IMR-90 (cell line): ENCODE measurements at regions not wholly inside any gene's neighbourhood (a gene's known extent, or its start where the extent isn't known, plus 50 kb on each side); places are given as distances from the start of the nearest gene placed in this dataset.

ENCODE experiments used
- ATAC-seq: fragments of 200-7000 bp; cut with Tn5 transposase; 2 replicates; pipeline ENCODE4 v1.9.1; 2020; ENCODE audit warnings: low read depth, mild to moderate bottlenecking, moderate library complexity
- BruUV-seq: library from RNA; stranded (reverse); fragments of 400-500 nt; replicated peaks from 2 replicates; lab custom pipeline; 2021; lab: Mats Ljungman, UMichigan
- CTCF ChIA-PET: fragments of 300-600 bp; formaldehyde crosslinking; extraction: SDS; loops from one replicate; lab custom pipeline; 2021; ENCODE audit warnings: antibody characterized with exemption; lab: Yijun Ruan, JAX
- POLR2A ChIA-PET: fragments of 300-600 bp; sonication (Branson Sonifier 250); formaldehyde crosslinking; loops from one replicate; lab custom pipeline; 2022; ENCODE audit warnings: antibody characterized with exemption; ENCODE audit not compliant: unreplicated experiment; lab: Charles Lee
- DNase-seq: peaks from one replicate; pipeline ENCODE4 v3.0.0; 2013
- H2AFZ ChIP-seq: replicated peaks from 2 replicates; pipeline ENCODE3; 2013; ENCODE audit warnings: low read length, mild to moderate bottlenecking; ENCODE audit not compliant: poor library complexity
- H2AK5ac ChIP-seq: 2 replicates; pipeline ENCODE4 v1.6.1; 2013; ENCODE audit warnings: low read depth, low read length, inconsistent platforms
- H2AK9ac ChIP-seq: replicated peaks from 2 replicates; pipeline ENCODE3; 2013; ENCODE audit warnings: mild to moderate bottlenecking, low read depth, low read length, moderate library complexity; ENCODE audit not compliant: poor library complexity
- H2BK120ac ChIP-seq: 2 replicates; pipeline ENCODE4 v1.6.1; 2013; ENCODE audit warnings: low read depth, low read length, inconsistent platforms
- H2BK15ac ChIP-seq: 3 replicates; pipeline ENCODE4 v1.6.1; 2013; ENCODE audit warnings: low read depth, low read length, inconsistent platforms
- H2BK20ac ChIP-seq: 2 replicates; pipeline ENCODE4 v1.6.1; 2013; ENCODE audit warnings: low read depth, mild to moderate bottlenecking, inconsistent platforms, low read length, moderate library complexity
- H2BK5ac ChIP-seq: 2 replicates; pipeline ENCODE4 v1.6.1; 2013; ENCODE audit warnings: mild to moderate bottlenecking, low read depth, low read length, inconsistent platforms; ENCODE audit not compliant: poor library complexity, severe bottlenecking
- H3K14ac ChIP-seq: replicated peaks from 2 replicates; pipeline ENCODE4 v1.6.1; 2013; ENCODE audit warnings: low read depth, low read length, inconsistent platforms
- H3K18ac ChIP-seq: 2 replicates; pipeline ENCODE4 v1.6.1; 2013; ENCODE audit warnings: low read depth, low read length, control low read depth
- H3K23ac ChIP-seq: 2 replicates; pipeline ENCODE4 v1.6.1; 2013; ENCODE audit warnings: low read depth, low read length, inconsistent platforms
- H3K27ac ChIP-seq: 2 replicates; pipeline ENCODE4 v1.5.1; 2013; ENCODE audit warnings: mild to moderate bottlenecking, control low read depth, low read length; ENCODE audit not compliant: insufficient read depth
- H3K27me3 ChIP-seq: 2 replicates; pipeline ENCODE4 v1.6.1; 2013; ENCODE audit warnings: low read length; ENCODE audit not compliant: control insufficient read depth, insufficient read depth
- H3K36me3 ChIP-seq: 2 replicates; pipeline ENCODE4 v1.6.1; 2013; ENCODE audit warnings: low read length, mixed read lengths; ENCODE audit not compliant: control insufficient read depth, insufficient read depth
- H3K4ac ChIP-seq: 2 replicates; pipeline ENCODE4 v1.6.1; 2013; ENCODE audit warnings: low read depth, low read length, inconsistent platforms
- H3K4me1 ChIP-seq: 2 replicates; pipeline ENCODE4 v1.6.1; 2013; ENCODE audit warnings: low read length, mixed read lengths; ENCODE audit not compliant: control insufficient read depth, insufficient read depth
- H3K4me2 ChIP-seq: 2 replicates; pipeline ENCODE4 v1.6.1; 2013; ENCODE audit warnings: low read depth, mild to moderate bottlenecking, control low read depth, low read length, moderate library complexity
- H3K4me3 ChIP-seq: 2 replicates; pipeline ENCODE4 v1.5.1; 2013; ENCODE audit warnings: low read depth, mild to moderate bottlenecking, control low read depth, low read length, moderate library complexity; ENCODE audit not compliant: insufficient read depth
- H3K56ac ChIP-seq: 2 replicates; pipeline ENCODE4 v1.6.1; 2013; ENCODE audit warnings: low read length, inconsistent platforms; ENCODE audit not compliant: insufficient read depth; ENCODE audit errors: extremely low read depth
- H3K79me1 ChIP-seq, 2 experiments: 2 replicates each; pipeline ENCODE4 v1.6.1; 2013; ENCODE audit warnings: low read length in 2 of 2, inconsistent platforms in 1 of 2, low read depth in 1 of 2
- H3K9ac ChIP-seq: 2 replicates; pipeline ENCODE4 v1.6.1; 2013; ENCODE audit warnings: low read depth, low read length, control low read depth
- H3K9me1 ChIP-seq: 2 replicates; pipeline ENCODE4 v1.6.1; 2013; ENCODE audit warnings: low read length, inconsistent platforms; ENCODE audit not compliant: insufficient read depth
- H3K9me3 ChIP-seq: 2 replicates; pipeline ENCODE4 v1.6.1; 2013; ENCODE audit warnings: low read length; ENCODE audit not compliant: control insufficient read depth, insufficient read depth
- H4K20me1 ChIP-seq: 2 replicates; pipeline ENCODE4 v1.6.1; 2013; ENCODE audit warnings: low read length, inconsistent platforms; ENCODE audit not compliant: insufficient read depth
- H4K5ac ChIP-seq: 2 replicates; pipeline ENCODE4 v1.6.1; 2013; ENCODE audit warnings: mild to moderate bottlenecking, low read depth, low read length, control low read depth
- H4K8ac ChIP-seq, 2 experiments: 2 replicates each; pipeline ENCODE4 v1.6.1; 2013; ENCODE audit warnings: low read depth in 2 of 2, low read length in 2 of 2, control low read depth in 1 of 2, inconsistent platforms in 1 of 2
- H4K91ac ChIP-seq: 2 replicates; pipeline ENCODE4 v1.6.1; 2013; ENCODE audit warnings: low read depth, low read length, inconsistent platforms; ENCODE audit not compliant: insufficient read depth
- CHD1 ChIP-seq: IDR thresholded peaks from 2 replicates; pipeline ENCODE4 v1.6.1; 2012; ENCODE audit warnings: low read depth, low read length, improper control_type of control experiment
- MAFK ChIP-seq: IDR thresholded peaks from 2 replicates; pipeline ENCODE4 v1.6.1; 2012; ENCODE audit warnings: low read depth, low read length, improper control_type of control experiment
- MAZ ChIP-seq: IDR thresholded peaks from 2 replicates; pipeline ENCODE4 v1.6.1; 2012; ENCODE audit warnings: low read depth, mild to moderate bottlenecking, low read length, improper control_type of control experiment, moderate library complexity, borderline replicate concordance
- MXI1 ChIP-seq: IDR thresholded peaks from 2 replicates; pipeline ENCODE4 v1.6.1; 2012; ENCODE audit warnings: low read depth, mild to moderate bottlenecking, low read length, moderate library complexity, borderline replicate concordance
- NFE2L2 ChIP-seq: fragments of 150-350 bp; IDR thresholded peaks from 2 replicates; pipeline ENCODE4 v1.6.1; 2016; ENCODE audit warnings: low read depth, mild to moderate bottlenecking, low read length
- POLR2A ChIP-seq: IDR thresholded peaks from 2 replicates; pipeline ENCODE4 v1.6.1; 2012; ENCODE audit warnings: mild to moderate bottlenecking, low read depth, low read length
- RAD21 ChIP-seq: IDR thresholded peaks from 2 replicates; pipeline ENCODE4 v1.6.1; 2012; ENCODE audit warnings: low read length, improper control_type of control experiment
- RCOR1 ChIP-seq: IDR thresholded peaks from 2 replicates; pipeline ENCODE4 v1.6.1; 2012; ENCODE audit warnings: mild to moderate bottlenecking, low read length, improper control_type of control experiment; ENCODE audit not compliant: insufficient replicate concordance
- SMC3 ChIP-seq: fragments of 150-350 bp; IDR thresholded peaks from 2 replicates; pipeline ENCODE4 v1.6.1; 2016; ENCODE audit warnings: low read depth, mild to moderate bottlenecking, antibody characterized with exemption, low read length, moderate library complexity
- WGBS, 2 experiments: methylation state at CpG; one replicate each; pipeline versions ENCODE4 v1.1.5 to v1.1.7; 2013; ENCODE audit warnings: missing lambda C conversion rate in 2 of 2; ENCODE audit not compliant: insufficient read length in 1 of 2; ENCODE audit errors: extremely low coverage in 2 of 2; 5-methylcytosine and 5-hydroxymethylcytosine counted together
- dilution Hi-C: fragments of 300-500 bp; cut with HindIII; formaldehyde crosslinking; loops from one replicate; pipeline ENCODE4 v1.14.3; 2018; ENCODE audit warnings: low sequenced_read_pairs; ENCODE audit not compliant: unreplicated experiment
- in situ Hi-C: fragments of 300-500 bp; cut with MboI; formaldehyde crosslinking; loops from 3 replicates; pipeline ENCODE4 v1.14.3; 2019; ENCODE audit warnings: low sequenced_read_pairs, inconsistent platforms, mixed read lengths
- intact Hi-C: fragments of 100-400 bp; cut with micrococcal nuclease; formaldehyde crosslinking; loops from 2 replicates; pipeline ENCODE4 v1.10.0; 2022
- TF ChIP-seq, protein P1 (sequence below): fragments of 150-350 bp; IDR thresholded peaks from 2 replicates; pipeline ENCODE4 v1.6.1; 2017; ENCODE audit warnings: mild to moderate bottlenecking, antibody characterized with exemption, low read length, low read depth

DNA sequence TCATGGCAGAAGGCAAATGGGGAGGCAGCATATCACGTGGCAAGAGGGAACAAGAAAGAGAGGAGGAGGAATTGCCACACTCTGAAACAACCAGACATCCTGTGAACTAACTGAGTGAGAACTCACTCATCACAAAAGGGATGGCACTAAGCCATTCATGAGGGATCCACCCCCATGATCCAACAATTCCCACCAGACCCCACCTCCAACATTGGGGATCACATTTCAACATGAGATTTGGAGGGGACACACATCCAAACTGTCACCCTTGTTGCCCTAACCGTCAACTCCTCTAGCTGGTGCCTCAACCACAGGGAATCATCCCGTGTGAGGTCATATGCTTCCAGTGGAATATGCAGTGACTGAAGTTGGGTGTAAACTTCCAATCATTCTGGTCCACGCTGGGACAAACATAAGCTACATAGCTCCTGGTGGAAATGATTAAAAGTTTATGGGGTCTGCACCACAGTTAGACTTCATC, 62.5 kb downstream of the TEX13C start:
- dilution Hi-C loops (no loop called here), in situ Hi-C loops (no loop called here), intact Hi-C loops (no loop called here)
- Histone ChIP-seq H4K20me1 (no peaks in the 10 kb centered on the region), H3K9me3 (no peaks in the 10 kb centered on the region), H2BK120ac (no peak overlapping the region), H2BK5ac (no peak overlapping the region), H3K4me1 (no peaks in the 10 kb centered on the region), H3K9ac (no peak overlapping the region), H3K9me1 (no peaks in the 10 kb centered on the region), H3K36me3 (no peaks in the 10 kb centered on the region), H3K4me3 (no peak overlapping the region), H3K27me3 (no peaks in the 10 kb centered on the region), H2BK15ac (no peak overlapping the region), H2AFZ (no peak overlapping the region), H3K79me1 (no peaks in the 10 kb centered on the region), H3K4ac (no peak overlapping the region), H2AK5ac (no peak overlapping the region), H4K5ac (no peak overlapping the region), H3K18ac (no peak overlapping the region), H3K56ac (no peak overlapping the region), H4K91ac (no peak overlapping the region), H3K27ac (no peak overlapping the region), H2AK9ac (no peak overlapping the region), H3K14ac (no peak overlapping the region), H4K8ac (no peak overlapping the region), H2BK20ac (no peak overlapping the region), H3K4me2 (no peak overlapping the region), H3K23ac (no peak overlapping the region)
- ATAC-seq = no peak
- POLR2A ChIA-PET = no interaction called here
- no peak for DNase-seq
- no TSS peak for BruUV-seq
- TF ChIP-seq RCOR1 (no peak), POLR2A (no peak), NFE2L2 (no peak), MAZ (no peak), MAFK (no peak), CHD1 (no peak), MXI1 (no peak), SMC3 (no peak), RAD21 (no peak)
- TF ChIP-seq, protein P1, sequence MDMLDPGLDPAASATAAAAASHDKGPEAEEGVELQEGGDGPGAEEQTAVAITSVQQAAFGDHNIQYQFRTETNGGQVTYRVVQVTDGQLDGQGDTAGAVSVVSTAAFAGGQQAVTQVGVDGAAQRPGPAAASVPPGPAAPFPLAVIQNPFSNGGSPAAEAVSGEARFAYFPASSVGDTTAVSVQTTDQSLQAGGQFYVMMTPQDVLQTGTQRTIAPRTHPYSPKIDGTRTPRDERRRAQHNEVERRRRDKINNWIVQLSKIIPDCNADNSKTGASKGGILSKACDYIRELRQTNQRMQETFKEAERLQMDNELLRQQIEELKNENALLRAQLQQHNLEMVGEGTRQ = no peak
- WGBS, 2 experiments = no CpG with 5 or more reads among the region's 4 CpGs
- CTCF ChIA-PET = no interaction called here
